GM19324 (cell line): ENCODE measurements at regions not wholly inside any gene's neighbourhood (a gene's known extent, or its start where the extent isn't known, plus 50 kb on each side); places are given as distances from the start of the nearest gene placed in this dataset.
"Not testable (repeated sequence)": the region's sequence is repeated elsewhere in the genome, so short reads cannot be mapped to it uniquely, and the experiment has no call there.

ENCODE experiments used
- ATAC-seq: cut with Tn5 transposase; IDR thresholded peaks from one replicate; pipeline ENCODE4 v1.9.1; 2021; ENCODE audit warnings: mild to moderate bottlenecking, moderate library complexity; ENCODE audit not compliant: unreplicated experiment, low FRiP score

GRCh38 chr18:54662986-54663385 lies 71.9 kb downstream of the DYNAP start:
- ATAC-seq: no peak

DNA sequence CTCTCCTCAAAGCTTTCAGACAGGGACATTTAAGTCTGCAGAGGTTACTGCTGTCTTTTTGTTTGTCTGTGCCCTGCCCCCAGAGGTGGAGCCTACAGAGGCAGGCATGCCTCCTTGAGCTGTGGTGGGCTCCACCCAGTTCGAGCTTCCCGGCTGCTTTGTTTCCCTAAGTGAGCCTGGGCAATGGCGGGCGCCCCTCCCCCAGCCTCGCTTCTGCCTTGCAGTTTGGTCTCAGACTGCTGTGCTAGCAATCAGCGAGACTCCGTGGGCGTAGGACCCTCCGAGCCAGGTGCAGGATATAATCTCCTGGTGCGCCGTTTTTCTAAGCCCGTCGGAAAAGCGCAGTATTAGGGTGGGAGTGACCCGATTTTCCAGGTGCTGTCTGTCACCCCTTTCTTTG lies 78.7 kb downstream of the DYNAP start:
- ATAC-seq: not testable (repeated sequence)

GRCh38 chr18:54671291-54671881 lies 80.3 kb downstream of the DYNAP start:
- no peak for ATAC-seq

- no peak for ATAC-seq
Observed at GRCh38 chr18:54672109-54672508, 81.1 kb downstream of the DYNAP start.

DNA sequence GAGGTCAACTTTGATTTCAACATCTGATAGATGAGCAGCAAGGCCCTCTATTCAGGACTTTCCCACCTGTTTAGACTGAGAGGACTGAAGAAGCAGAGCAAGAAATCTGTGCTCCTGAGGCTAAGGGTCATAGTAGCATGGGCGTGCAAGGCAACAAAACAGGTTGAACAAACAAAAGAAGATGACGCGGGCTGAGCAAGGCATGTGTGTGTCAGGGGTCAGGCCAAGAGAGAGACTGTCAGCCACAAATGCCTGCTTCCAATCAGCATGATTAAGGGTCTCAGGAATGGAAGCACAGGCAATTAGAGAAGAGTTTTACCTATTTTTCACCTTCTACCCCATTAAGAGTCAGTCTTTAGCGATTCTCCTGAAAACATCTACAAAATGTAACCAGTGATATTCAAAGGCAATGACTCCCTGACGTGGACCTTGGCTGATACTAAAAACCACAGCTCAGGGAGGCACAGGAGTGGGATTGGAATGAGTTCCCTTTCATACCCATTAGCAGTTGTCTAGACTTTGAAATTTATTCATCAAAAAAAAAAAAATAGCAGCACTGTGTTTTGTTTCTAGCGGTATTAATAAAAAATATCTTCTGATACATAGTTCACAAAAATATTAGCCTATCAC lies 81.9 kb downstream of the DYNAP start:
- no peak for ATAC-seq

GRCh38 chr18:54673936-54674335 lies 82.9 kb downstream of the DYNAP start:
- no peak for ATAC-seq

DNA sequence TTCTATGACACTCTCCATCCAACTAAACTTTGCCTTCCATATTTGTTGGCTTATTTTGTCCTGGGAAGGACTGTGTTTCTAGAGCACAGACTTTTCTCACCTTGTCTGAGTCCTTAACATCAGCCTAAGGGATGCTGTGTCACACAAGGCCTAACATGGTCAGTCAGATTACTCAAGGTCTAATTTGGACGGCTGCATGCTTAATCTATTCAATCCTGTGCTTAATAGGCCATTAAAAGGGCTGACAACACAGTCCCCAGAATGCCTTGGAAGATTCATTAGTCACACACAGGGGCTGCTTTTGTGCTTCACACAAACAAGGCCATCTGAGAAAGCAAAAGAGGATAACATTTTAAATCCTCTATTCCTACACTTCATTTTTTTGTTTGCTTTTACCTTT lies 84.0 kb downstream of the DYNAP start:
- no peak for ATAC-seq

DNA sequence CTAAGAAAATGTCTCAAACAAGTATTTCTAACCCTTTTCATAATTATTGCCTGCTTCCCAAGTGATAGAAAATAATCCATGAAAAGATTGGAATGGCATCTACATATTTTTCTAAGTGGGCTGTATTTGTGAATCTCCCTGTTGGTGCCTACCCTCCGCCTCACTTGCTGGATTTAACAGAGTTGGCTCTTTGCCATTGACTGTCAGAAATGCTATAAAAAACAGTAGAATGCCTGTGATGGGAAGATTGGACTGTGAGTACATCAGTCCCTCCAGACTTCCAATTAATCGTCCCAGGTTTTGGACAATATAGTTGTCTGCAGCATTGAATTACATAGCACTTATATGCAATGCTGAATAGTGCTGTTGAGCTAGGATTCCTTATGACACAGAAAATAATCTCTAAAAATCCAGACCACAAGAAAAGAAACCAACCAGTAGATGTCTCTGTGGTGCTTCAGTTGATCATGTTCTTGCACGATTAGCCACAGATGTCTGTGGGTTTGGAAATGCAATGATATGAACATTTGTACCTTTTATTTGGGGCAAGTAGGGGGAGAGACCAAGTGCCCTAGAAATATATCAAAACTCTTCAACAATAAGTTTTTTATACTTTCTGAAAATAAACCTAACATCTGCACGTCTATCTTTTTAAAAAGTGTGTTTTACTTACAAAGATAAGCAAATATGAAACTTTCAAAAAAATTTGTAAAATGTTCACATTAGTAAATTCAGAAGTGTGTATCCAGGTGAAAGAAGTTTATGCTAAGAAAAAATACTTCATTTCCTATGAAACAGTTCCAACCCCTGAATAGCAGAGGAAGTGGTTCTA lies 88.5 kb downstream of the DYNAP start:
- ATAC-seq: no peak

- ATAC-seq: no peak
Observed at GRCh38 chr18:54684784-54685183, 93.7 kb downstream of the DYNAP start.

DNA sequence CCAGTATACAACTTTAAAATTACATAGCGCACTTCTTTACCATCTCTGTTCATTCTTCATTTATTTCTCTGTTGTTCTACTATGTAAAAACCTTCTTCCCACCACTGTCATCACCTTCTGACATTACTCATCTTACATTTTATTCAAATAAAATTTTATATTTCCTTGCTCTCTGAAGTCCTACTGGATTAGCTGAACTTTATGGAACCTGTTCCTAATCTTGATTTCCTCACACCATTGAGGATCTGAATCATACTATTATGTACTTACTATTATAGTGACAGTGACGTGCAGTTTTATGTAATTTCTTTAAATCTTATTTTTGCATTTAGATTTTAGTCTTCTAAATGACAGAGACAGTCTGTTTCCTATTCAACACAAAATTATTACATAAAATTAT lies 98.3 kb downstream of the DYNAP start:
- no peak for ATAC-seq

- no peak for ATAC-seq
Observed at GRCh38 chr18:54690198-54690597, 99.2 kb downstream of the DYNAP start.

DNA sequence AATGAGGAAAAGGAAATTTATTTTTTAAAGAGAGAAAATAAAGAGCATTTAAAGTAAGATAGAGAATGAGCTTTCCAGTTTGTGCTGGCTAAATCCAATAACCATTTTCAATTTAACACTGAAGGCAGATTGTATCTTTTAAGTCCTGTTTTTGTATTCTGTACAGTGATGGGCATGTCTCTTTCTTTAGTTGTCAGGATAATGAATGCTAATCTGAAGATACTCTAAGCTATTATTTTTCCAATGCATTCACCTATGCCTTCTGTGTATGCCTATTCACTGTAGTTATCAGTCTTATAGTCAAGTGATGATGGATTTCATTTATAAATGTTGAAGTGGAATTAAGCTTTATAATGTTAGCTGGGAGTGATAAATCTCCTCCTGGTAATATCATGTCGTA lies 101.4 kb downstream of the DYNAP start:
- ATAC-seq: no peak

- no peak for ATAC-seq
Observed at GRCh38 chr18:54696616-54697293, 105.7 kb downstream of the DYNAP start.

- ATAC-seq: no peak
Observed at GRCh38 chr18:54700580-54700979, 109.5 kb downstream of the DYNAP start.

GRCh38 chr18:54702686-54703085 lies 111.6 kb downstream of the DYNAP start:
- ATAC-seq: no peak

GRCh38 chr18:54710074-54710899 lies 118.0 kb upstream of the RAB27B start:
- ATAC-seq: no peak

DNA sequence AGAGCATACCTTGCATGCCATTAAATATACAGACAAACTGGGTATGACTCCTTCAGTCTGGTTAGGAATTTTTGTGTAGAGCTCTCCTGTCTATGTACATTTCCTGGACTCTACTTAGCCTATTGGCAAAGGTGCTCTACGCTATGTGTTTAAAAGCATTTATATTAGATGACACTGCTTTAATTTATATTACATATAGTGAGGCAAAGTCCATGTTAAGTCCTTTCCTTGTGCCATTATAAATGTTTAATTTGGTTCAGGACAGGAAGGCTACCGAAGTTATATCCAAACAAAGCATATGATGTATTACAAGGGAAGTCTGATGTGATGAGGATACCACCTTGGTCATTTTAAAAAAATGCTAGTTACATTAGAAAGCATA lies 117.4 kb upstream of the RAB27B start:
- no peak for ATAC-seq

- ATAC-seq: no peak
Observed at GRCh38 chr18:54712306-54712705, 116.0 kb upstream of the RAB27B start.

- ATAC-seq: no peak
Observed at GRCh38 chr18:54712758-54713157, 115.5 kb upstream of the RAB27B start.

- no peak for ATAC-seq
Observed at GRCh38 chr18:54713386-54713785, 114.9 kb upstream of the RAB27B start.
